ENCODE measurements at regions not wholly inside any gene's neighbourhood (a gene's known extent, or its start where the extent isn't known, plus 50 kb on each side); places are given as distances from the start of the nearest gene placed in this dataset.

DNA sequence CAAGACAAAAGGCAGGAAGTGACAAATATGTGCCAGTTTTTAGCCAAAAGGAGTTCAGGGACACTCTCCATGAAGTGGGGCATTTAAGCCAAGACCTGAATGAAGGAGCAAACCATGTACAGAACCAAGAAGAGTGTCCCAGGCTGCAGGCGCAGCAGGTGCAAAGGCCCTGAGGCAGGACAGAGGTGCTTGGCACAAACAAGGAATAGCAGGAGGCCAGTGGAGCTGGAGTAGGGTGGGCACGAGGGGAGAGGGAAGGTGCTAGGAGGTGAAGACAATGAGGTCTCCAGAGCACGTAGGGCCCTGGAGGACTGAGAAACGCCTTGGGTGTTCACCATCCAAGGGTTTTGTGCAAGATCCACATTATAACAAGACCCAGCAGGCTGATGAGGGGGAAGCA lies 474.1 kb downstream of the MN1 start:
- Mint-ChIP-seq H3K9me3 (no peaks in the 10 kb centered on the region), H3K4me1 (ENCODE audit: low read depth) (no peaks in the 10 kb centered on the region), H3K4me3 (no peak overlapping the region), H3K27ac (no peak overlapping the region), H3K27me3 (ENCODE audit: low read depth) (peaks cover 31% of the 10 kb centered on the region), H3K36me3 (ENCODE audit: low read depth) (no peaks in the 10 kb centered on the region)
- no peak for DNase-seq
- CTCF ChIA-PET, result no interaction called here
- intact Hi-C loops (cut with micrococcal nuclease), result no loop called here

- Mint-ChIP-seq H3K9me3 (no peaks in the 10 kb centered on the region), H3K4me3 (no peak overlapping the region), H3K27ac (no peak overlapping the region), H3K27me3 (ENCODE audit: low read depth) (peaks cover 28% of the 10 kb centered on the region), H3K36me3 (ENCODE audit: low read depth) (no peaks in the 10 kb centered on the region), H3K4me1 (ENCODE audit: low read depth) (no peaks in the 10 kb centered on the region)
- peak; percentile 9 for DNase-seq
- intact Hi-C loops (cut with micrococcal nuclease), result no loop called here
- CTCF ChIA-PET, result no interaction called here
These were observed 473.4 kb downstream of the MN1 start for GRCh38 chr22:27327981-27328721.

- Mint-ChIP-seq H3K9me3 (no peaks in the 10 kb centered on the region), H3K36me3 (ENCODE audit: low read depth) (no peaks in the 10 kb centered on the region), H3K27me3 (ENCODE audit: low read depth) (peaks cover 28% of the 10 kb centered on the region), H3K4me1 (ENCODE audit: low read depth) (no peaks in the 10 kb centered on the region), H3K27ac (no peak overlapping the region), H3K4me3 (no peak overlapping the region)
- CTCF ChIA-PET, result no interaction called here
- intact Hi-C loops (cut with micrococcal nuclease), result no loop called here
- peak; percentile 23 for DNase-seq
These were observed 472.3 kb downstream of the MN1 start for GRCh38 chr22:27329131-27329850.

GRCh38 chr22:27329966-27330645 lies 471.4 kb downstream of the MN1 start:
- H3K27ac Mint-ChIP-seq, result no peak overlapping the region
- intact Hi-C loops (cut with micrococcal nuclease), result no loop called here
- H3K4me1 Mint-ChIP-seq (ENCODE audit: low read depth), result no peaks in the 10 kb centered on the region
- H3K4me3 Mint-ChIP-seq, result no peak overlapping the region
- DNase-seq, result no peak
- H3K27me3 Mint-ChIP-seq (ENCODE audit: low read depth), result peaks cover 25% of the 10 kb centered on the region
- CTCF ChIA-PET, result no interaction called here
- H3K36me3 Mint-ChIP-seq (ENCODE audit: low read depth), result no peaks in the 10 kb centered on the region
- no peaks in the 10 kb centered on the region for H3K9me3 Mint-ChIP-seq

GRCh38 chr22:27331526-27332281 lies 469.9 kb downstream of the MN1 start:
- Mint-ChIP-seq H3K9me3 (no peaks in the 10 kb centered on the region), H3K27ac (no peak overlapping the region), H3K36me3 (ENCODE audit: low read depth) (no peaks in the 10 kb centered on the region), H3K4me1 (ENCODE audit: low read depth) (no peaks in the 10 kb centered on the region), H3K27me3 (ENCODE audit: low read depth) (peaks cover 22% of the 10 kb centered on the region), H3K4me3 (no peak overlapping the region)
- intact Hi-C loops (cut with micrococcal nuclease), result no loop called here
- CTCF ChIA-PET, result interaction anchor here (0.6 kb wide), 1 partner anchor 445 kb away, joined by 3 read pairs; no protein-coding TSS in a partner anchor
- no peak for DNase-seq

- H3K4me1 Mint-ChIP-seq (ENCODE audit: low read depth), result no peaks in the 10 kb centered on the region
- peaks cover 10% of the 10 kb centered on the region for H3K27me3 Mint-ChIP-seq (ENCODE audit: low read depth)
- no peaks in the 10 kb centered on the region for H3K36me3 Mint-ChIP-seq (ENCODE audit: low read depth)
- CTCF ChIA-PET, result no interaction called here
- DNase-seq, result no peak
- intact Hi-C loops (cut with micrococcal nuclease), result no loop called here
- no peak overlapping the region for H3K4me3 Mint-ChIP-seq
- no peaks in the 10 kb centered on the region for H3K9me3 Mint-ChIP-seq
- no peak overlapping the region for H3K27ac Mint-ChIP-seq
These were observed 466.4 kb downstream of the MN1 start for GRCh38 chr22:27335102-27335660.

- CTCF ChIA-PET, result no interaction called here
- intact Hi-C loops (cut with micrococcal nuclease), result no loop called here
- Mint-ChIP-seq H3K36me3 (ENCODE audit: low read depth) (no peaks in the 10 kb centered on the region), H3K9me3 (no peaks in the 10 kb centered on the region), H3K27ac (no peak overlapping the region), H3K4me3 (no peak overlapping the region), H3K27me3 (ENCODE audit: low read depth) (peaks cover 4% of the 10 kb centered on the region), H3K4me1 (ENCODE audit: low read depth) (no peaks in the 10 kb centered on the region)
- DNase-seq, result no peak
These were observed 465.1 kb downstream of the MN1 start for GRCh38 chr22:27336151-27337090.

- no peak overlapping the region for H3K4me3 Mint-ChIP-seq
- no peaks in the 10 kb centered on the region for H3K27me3 Mint-ChIP-seq (ENCODE audit: low read depth)
- no peak for DNase-seq
- H3K36me3 Mint-ChIP-seq (ENCODE audit: low read depth), result no peaks in the 10 kb centered on the region
- no peaks in the 10 kb centered on the region for H3K9me3 Mint-ChIP-seq
- H3K4me1 Mint-ChIP-seq (ENCODE audit: low read depth), result no peaks in the 10 kb centered on the region
- intact Hi-C loops (cut with micrococcal nuclease), result no loop called here
- CTCF ChIA-PET, result no interaction called here
- H3K27ac Mint-ChIP-seq, result no peak overlapping the region
These were observed 463.9 kb downstream of the MN1 start for GRCh38 chr22:27337676-27338075.

DNA sequence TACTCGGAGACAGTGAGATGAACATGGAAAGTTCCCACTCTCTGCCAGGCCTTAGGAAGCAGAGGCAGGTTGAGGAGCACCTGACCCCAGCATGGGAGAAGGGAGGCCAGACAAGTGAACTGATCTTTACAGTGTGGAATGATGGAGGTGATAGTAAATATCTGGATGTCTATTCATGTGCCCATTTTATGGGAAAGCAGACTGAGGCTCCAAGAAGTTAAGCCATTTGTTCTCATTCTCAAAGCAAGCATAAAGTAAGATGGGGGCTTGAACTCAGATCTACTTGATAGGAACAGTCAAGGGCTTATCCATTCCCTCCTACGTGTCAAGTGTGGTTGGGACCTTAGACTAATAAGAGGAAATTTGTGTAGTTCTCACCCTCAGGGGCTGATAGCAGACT lies 461.5 kb downstream of the MN1 start:
- Mint-ChIP-seq H3K27me3 (ENCODE audit: low read depth) (peaks cover 6% of the 10 kb centered on the region), H3K36me3 (ENCODE audit: low read depth) (no peaks in the 10 kb centered on the region), H3K9me3 (no peaks in the 10 kb centered on the region), H3K4me3 (no peak overlapping the region), H3K27ac (no peak overlapping the region), H3K4me1 (ENCODE audit: low read depth) (no peaks in the 10 kb centered on the region)
- DNase-seq, result no peak
- CTCF ChIA-PET, result no interaction called here
- intact Hi-C loops (cut with micrococcal nuclease), result no loop called here

- Mint-ChIP-seq H3K9me3 (peaks cover 2% of the 10 kb centered on the region), H3K4me1 (ENCODE audit: low read depth) (no peaks in the 10 kb centered on the region), H3K27ac (no peak overlapping the region), H3K36me3 (ENCODE audit: low read depth) (no peaks in the 10 kb centered on the region), H3K27me3 (ENCODE audit: low read depth) (peaks cover 17% of the 10 kb centered on the region), H3K4me3 (no peak overlapping the region)
- CTCF ChIA-PET, result no interaction called here
- DNase-seq, result no peak
- intact Hi-C loops (cut with micrococcal nuclease), result no loop called here
These were observed 457.0 kb downstream of the MN1 start for GRCh38 chr22:27344546-27344945.

DNA sequence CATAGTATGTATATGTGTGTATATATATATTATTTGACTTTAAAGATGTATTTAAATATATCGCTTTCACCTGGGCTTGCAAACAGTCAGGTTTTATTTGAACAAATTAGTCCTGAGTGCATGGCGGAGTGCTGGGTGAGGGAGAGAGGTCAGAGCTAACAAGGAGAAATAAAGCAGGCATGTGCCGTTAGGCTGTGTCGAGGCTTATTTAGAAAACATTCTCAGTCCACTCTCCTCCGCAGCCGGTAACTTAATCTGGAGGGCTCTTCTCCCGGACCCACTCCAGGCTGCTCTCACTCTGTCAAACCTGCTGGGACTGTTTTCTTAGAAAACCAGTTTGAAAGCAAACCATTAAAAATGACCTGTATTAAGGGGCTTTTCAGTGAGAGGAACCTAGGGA lies 455.9 kb downstream of the MN1 start:
- no peaks in the 10 kb centered on the region for H3K36me3 Mint-ChIP-seq (ENCODE audit: low read depth)
- peaks cover 17% of the 10 kb centered on the region for H3K27me3 Mint-ChIP-seq (ENCODE audit: low read depth)
- DNase-seq, result no peak
- no peak overlapping the region for H3K27ac Mint-ChIP-seq
- H3K4me1 Mint-ChIP-seq (ENCODE audit: low read depth), result no peaks in the 10 kb centered on the region
- intact Hi-C loops (cut with micrococcal nuclease), result no loop called here
- H3K9me3 Mint-ChIP-seq, result peaks cover 2% of the 10 kb centered on the region
- CTCF ChIA-PET, result no interaction called here
- H3K4me3 Mint-ChIP-seq, result no peak overlapping the region
